Naive thymus-derived CD8-positive, alpha-beta T cell (primary cell): ENCODE measurements at regions not wholly inside any gene's neighbourhood (a gene's known extent, or its start where the extent isn't known, plus 50 kb on each side); places are given as distances from the start of the nearest gene placed in this dataset.

Experiments
- ATAC-seq, 2 donors: fragments of 150-1000 bp; cut with Tn5 transposase in 1 of 2; sonication (Bioruptor Pico), chemical (Tn5 transposase) in 1 of 2; 1 replicate in 1 of 2; 2 replicates in 1 of 2; pipeline ENCODE4 v1.10.0; 2021; ENCODE audit warnings: mild to moderate bottlenecking in 2 of 2, moderate library complexity in 2 of 2
- POLR2A ChIA-PET: fragments of 350-600 bp; sonication (Branson Sonifier 250); formaldehyde crosslinking; loops from one replicate; lab custom pipeline; 2021; ENCODE audit warnings: antibody characterized with exemption; lab: Charles Lee
- DNase-seq, 10 donors: peaks; one replicate each; pipeline versions ENCODE4 v3.0.0 to v3.0.0-alpha.2; 2020 to 2022
- H3K27ac Mint-ChIP-seq, 10 donors: one replicate each; pipeline ENCODE4 v1.8.0; 2020 to 2022; ENCODE audit warnings: mild to moderate bottlenecking in 10 of 10, mixed read lengths in 10 of 10, moderate library complexity in 4 of 10, inconsistent platforms in 1 of 10
- H3K27me3 Mint-ChIP-seq, 5 donors: one replicate each; pipeline ENCODE4 v1.8.0; 2021 to 2022; ENCODE audit warnings: mixed read lengths in 5 of 5
- H3K36me3 Mint-ChIP-seq, 3 donors: one replicate each; pipeline ENCODE4 v1.8.0; 2020 to 2022; ENCODE audit warnings: mixed read lengths in 3 of 3, mild to moderate bottlenecking in 2 of 3, inconsistent platforms in 1 of 3
- H3K4me1 Mint-ChIP-seq, 4 donors: one replicate each; pipeline ENCODE4 v1.8.0; 2021 to 2022; ENCODE audit warnings: mixed read lengths in 4 of 4
- H3K4me3 Mint-ChIP-seq, 10 donors: one replicate each; pipeline ENCODE4 v1.8.0; 2020 to 2022; ENCODE audit warnings: mild to moderate bottlenecking in 10 of 10, mixed read lengths in 10 of 10, moderate library complexity in 6 of 10, inconsistent platforms in 1 of 10
- H3K9me3 Mint-ChIP-seq, 9 donors: one replicate each; pipeline ENCODE4 v1.8.0; 2020 to 2022; ENCODE audit warnings: mixed read lengths in 9 of 9, mild to moderate bottlenecking in 3 of 9, inconsistent platforms in 1 of 9, moderate library complexity in 1 of 9

DNA sequence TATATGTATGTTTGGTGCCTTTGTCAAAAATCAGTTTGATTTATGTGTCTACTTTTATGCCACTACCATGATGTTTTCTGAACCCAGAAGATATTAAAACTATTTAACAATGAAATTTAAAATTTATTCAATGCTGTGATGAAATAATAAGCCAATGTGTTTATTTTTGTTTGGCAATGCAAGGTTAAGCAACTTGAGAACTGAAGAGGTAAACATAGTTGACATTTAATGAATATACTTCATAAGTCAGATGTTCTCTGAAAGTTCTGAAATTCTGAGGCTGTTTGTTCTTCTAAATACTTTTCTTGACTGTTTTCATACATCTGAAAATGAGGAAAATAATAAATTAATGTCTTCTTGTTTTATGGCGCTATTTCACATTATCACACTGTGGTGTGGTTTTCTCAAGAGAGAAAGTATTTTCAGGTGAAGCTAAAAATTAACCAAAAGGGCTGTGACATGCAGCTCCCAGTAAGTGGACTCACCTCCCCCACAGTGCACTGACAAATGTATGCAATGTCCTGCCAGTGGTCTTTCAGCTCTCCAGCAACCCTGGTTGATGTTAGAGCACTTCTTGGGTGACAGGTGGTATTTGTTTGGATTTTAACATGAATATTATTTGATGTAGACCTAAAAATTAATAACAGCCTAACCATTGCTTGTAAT is 863.6 kb upstream of the SALL3 start:
- ATAC-seq (no peak), DNase-seq (no peak)
- no peaks in the 10 kb centered on the region for H3K4me1 Mint-ChIP-seq
- no peak overlapping the region for H3K27ac Mint-ChIP-seq
- H3K27me3 Mint-ChIP-seq: peaks cover 0 to 6% (median 0%) of the 10 kb centered on the region in 5 donors
- no peak overlapping the region for H3K4me3 Mint-ChIP-seq
- H3K36me3 Mint-ChIP-seq: no peaks in the 10 kb centered on the region
- H3K9me3 Mint-ChIP-seq: peaks cover 0 to 20% (median 5%) of the 10 kb centered on the region in 9 donors
- POLR2A ChIA-PET: no interaction called here

DNA sequence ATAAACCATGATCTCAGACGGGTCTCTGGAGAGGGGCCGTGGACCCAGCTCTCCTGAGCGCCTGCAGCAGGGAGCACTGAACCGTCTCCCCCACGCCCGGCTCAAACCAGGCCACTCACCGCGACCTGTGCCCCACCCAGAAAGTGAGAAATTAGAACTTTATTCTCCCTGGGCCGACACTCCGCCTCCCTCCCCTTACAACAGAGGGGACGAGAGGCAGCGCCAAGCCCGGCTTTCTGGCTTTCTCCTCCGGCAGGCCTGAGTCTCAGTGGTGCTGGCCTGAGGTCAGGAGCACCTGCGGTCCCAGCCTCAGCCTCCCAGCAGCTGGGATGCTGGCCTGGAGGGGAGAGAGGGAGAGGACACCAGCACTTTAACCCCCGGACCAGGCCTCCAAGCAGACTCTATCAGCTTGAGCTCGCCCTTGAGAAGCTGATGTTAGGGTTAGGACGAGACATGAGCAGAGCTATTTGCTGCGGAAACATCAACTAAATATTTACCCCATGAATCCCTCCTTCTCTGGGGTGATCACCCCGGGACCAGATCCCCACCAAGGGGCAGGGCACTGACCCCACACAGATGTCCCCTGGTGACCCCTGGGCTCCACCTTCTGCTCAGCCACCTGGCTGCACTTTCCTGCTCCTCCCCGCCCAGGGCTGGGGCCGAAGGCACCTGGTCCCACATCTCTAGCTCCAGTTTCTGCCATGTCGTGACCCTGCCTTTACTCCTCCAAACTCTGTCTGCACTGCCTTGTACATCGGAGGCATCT is 856.3 kb upstream of the SALL3 start:
- H3K27ac Mint-ChIP-seq: no peak overlapping the region
- no peak for ATAC-seq
- no peak for DNase-seq
- H3K4me3 Mint-ChIP-seq: no peak overlapping the region
- peaks cover 0 to 2% (median 0%) of the 10 kb centered on the region in 4 donors for H3K4me1 Mint-ChIP-seq
- peaks cover 0 to 35% (median 9%) of the 10 kb centered on the region in 9 donors for H3K9me3 Mint-ChIP-seq
- H3K36me3 Mint-ChIP-seq: no peaks in the 10 kb centered on the region
- H3K27me3 Mint-ChIP-seq: peaks cover 0 to 7% (median 3%) of the 10 kb centered on the region in 5 donors
- POLR2A ChIA-PET: no interaction called here

DNA sequence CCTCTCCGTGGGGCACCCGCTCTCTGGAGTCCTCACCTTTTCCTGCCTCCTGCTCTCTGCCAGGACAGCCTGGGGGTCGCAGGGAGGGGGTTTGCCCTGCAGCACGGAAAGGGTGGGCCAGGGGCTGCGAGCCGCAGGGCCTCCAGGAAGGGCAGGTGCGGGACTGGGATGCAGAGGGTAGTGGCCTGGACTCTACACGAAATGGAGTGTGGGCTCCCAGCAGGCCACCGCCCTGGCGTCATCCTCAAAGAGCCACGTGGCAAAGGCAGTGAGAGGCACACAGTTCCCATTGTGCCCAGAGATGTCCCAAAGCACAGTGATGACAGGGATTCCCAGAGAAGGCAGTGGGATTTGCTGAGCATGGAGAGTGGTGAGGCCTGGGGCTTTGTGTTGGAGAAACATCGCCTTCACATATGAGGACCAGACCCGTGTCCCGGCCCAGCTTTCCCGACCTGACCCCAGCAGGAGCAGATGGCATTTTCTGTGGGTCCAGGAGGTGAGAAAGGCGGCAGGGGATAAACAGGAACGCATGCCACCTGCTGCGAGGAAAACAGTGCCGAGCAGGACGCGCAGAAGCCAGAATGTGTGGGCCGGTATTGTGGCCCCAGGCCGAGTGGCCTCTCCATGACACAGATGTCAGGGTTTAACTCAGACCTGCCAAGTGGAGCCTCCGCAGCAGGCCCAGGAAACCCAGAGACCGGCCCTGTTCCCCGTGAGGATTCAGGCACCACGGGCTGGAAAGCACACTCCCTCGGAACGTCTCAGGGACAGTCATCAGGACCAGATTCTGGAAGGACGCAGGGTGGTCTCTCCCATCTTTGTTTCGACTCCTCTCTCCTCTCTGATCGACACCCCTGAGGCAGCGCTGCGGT is 855.5 kb upstream of the SALL3 start:
- POLR2A ChIA-PET: no interaction called here
- DNase-seq (no peak), ATAC-seq (no peak)
- H3K27ac Mint-ChIP-seq: no peak overlapping the region
- H3K36me3 Mint-ChIP-seq: no peaks in the 10 kb centered on the region
- peaks cover 0 to 28% (median 8%) of the 10 kb centered on the region in 9 donors for H3K9me3 Mint-ChIP-seq
- peaks cover 0 to 14% (median 3%) of the 10 kb centered on the region in 5 donors for H3K27me3 Mint-ChIP-seq
- peaks cover 0 to 2% (median 0%) of the 10 kb centered on the region in 4 donors for H3K4me1 Mint-ChIP-seq
- H3K4me3 Mint-ChIP-seq: no peak overlapping the region

DNA sequence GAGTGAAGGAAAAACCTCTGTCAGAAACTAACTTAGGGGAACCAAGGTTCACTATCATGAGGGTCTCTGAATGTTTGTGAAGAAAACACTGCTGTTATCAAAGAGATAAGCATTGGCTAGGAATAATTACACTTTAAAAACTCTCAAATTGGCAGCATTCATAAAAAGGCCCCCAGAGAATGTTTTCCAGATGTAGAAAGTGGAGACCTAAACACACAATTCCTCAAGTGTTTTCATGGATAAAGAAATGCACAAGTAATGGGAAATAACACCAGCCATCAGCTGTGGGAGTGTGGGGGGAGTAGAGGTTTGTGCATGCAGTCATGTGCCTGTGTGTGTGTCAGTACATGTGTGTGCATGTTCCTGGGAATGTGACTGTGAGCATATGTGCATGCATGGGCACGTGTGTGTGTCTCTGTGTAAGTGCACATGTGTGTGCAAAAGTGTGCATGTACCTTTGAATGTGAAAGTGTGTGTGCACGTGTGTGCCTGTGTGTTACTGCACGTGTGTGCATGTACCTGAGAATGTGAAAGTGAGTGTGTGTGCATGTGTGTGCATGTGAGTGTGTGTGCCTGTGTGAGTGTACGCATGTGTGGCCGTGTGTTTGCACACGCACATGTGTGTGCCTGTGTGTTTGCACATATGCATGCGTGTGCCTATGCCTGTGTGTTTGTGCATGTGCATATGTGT is 854.3 kb upstream of the SALL3 start:
- H3K36me3 Mint-ChIP-seq: no peaks in the 10 kb centered on the region
- peaks cover 0 to 2% (median 0%) of the 10 kb centered on the region in 4 donors for H3K4me1 Mint-ChIP-seq
- DNase-seq (no peak), ATAC-seq (no peak)
- peaks cover 0 to 19% (median 4%) of the 10 kb centered on the region in 9 donors for H3K9me3 Mint-ChIP-seq
- H3K4me3 Mint-ChIP-seq: no peak overlapping the region
- H3K27me3 Mint-ChIP-seq: peaks cover 0 to 26% (median 5%) of the 10 kb centered on the region in 5 donors
- POLR2A ChIA-PET: no interaction called here
- H3K27ac Mint-ChIP-seq: no peak overlapping the region

DNA sequence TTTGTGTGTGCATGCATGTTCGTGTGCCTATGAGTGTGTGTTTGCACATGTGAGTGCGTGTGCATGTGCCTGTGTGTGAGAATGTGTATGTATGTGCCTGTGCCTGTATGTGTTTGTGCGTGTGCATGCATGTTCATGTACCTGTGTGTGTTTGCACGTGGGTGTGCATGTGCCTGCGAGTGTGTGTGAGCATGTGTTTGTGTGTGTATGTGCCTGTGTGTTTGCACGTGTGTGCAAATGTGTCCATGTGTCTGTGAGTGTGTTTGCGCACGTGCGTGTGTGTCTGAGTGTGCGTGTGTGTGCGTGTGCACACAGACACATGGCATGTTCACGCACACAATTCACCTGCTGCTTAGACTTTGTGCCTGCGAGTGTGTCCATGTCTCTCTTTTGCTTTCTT is 853.5 kb upstream of the SALL3 start:
- ATAC-seq (no peak), DNase-seq (no peak)
- POLR2A ChIA-PET: no interaction called here
- Mint-ChIP-seq H3K4me1 (peaks cover 0 to 2% (median 0%) of the 10 kb centered on the region in 4 donors), H3K27me3 (peaks cover 0 to 33% (median 11%) of the 10 kb centered on the region in 5 donors), H3K9me3 (peaks cover 0 to 19% (median 4%) of the 10 kb centered on the region in 9 donors), H3K27ac (peak overlapping the region in 1 of 10 donors; percentile 13), H3K4me3 (no peak overlapping the region), H3K36me3 (no peaks in the 10 kb centered on the region)

DNA sequence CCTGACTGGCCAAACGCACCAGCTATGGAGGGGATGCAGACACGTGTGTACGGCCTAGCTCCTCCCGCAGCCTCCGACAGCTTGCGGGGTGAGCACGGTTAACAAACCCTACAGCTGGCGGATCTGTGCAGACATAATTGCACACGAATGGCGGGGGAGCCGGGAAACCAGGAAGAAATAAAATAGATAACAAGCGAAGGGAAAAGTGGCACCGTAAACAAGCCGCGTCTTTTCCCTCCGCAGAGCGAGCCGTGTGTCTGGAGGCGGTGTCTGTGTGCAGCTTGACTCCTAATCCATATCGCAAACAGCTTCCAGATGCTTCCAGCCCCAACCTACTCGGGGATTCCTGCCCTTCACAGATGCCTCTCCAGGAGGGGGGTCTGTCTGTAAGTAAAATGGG is 853.1 kb upstream of the SALL3 start:
- Mint-ChIP-seq H3K4me3 (no peak overlapping the region), H3K27me3 (peaks cover 0 to 35% (median 12%) of the 10 kb centered on the region in 5 donors), H3K36me3 (no peaks in the 10 kb centered on the region), H3K9me3 (peaks cover 0 to 19% (median 3%) of the 10 kb centered on the region in 9 donors), H3K27ac (no peak overlapping the region), H3K4me1 (peaks cover 0 to 2% (median 0%) of the 10 kb centered on the region in 4 donors)
- POLR2A ChIA-PET: no interaction called here
- ATAC-seq (no peak), DNase-seq (no peak)

DNA sequence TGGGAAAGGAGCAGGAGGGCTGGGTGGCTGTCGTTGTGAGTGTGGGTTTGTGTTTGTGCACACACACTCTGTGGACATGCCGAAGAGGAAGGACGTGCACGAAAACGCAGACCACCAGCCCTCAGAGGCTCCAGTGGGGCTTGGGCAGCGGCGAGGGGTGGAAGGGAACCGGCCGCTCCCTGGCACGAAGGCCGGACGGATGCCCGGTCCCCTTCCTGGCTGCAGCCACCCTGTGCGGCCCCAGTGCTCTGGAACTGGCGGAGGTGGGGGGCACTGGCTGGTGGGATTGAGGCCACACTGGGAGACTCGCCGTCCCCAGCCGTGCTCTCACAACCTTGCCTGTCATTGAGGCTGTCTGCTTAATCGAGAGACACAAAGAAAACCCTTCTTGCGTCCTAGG is 852.6 kb upstream of the SALL3 start:
- H3K4me3 Mint-ChIP-seq: no peak overlapping the region
- POLR2A ChIA-PET: no interaction called here
- H3K27me3 Mint-ChIP-seq: peaks cover 0 to 35% (median 12%) of the 10 kb centered on the region in 5 donors
- H3K9me3 Mint-ChIP-seq: peaks cover 0 to 19% (median 3%) of the 10 kb centered on the region in 9 donors
- H3K27ac Mint-ChIP-seq: no peak overlapping the region
- H3K4me1 Mint-ChIP-seq: peaks cover 0 to 2% (median 0%) of the 10 kb centered on the region in 4 donors
- ATAC-seq: no peak
- H3K36me3 Mint-ChIP-seq: no peaks in the 10 kb centered on the region
- DNase-seq: no peak

DNA sequence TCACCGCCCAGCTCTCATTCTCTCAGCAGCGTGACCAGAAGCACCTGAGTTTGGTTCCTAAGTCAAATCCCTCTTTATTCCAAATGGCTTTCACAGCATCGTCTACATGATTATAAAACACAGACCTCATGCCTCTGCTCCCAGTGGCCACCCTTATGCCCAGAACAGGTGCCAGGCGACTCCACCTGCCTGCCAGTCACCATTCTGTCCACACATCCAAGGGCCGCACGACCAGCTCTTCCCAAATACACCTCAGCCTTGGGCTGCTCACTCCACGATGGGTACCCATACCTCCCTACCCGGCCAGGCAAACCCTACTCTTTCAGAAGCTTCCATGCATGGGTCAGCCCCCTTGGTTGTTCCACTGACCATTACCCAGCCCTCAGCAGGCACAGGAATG is 851.6 kb upstream of the SALL3 start:
- H3K4me3 Mint-ChIP-seq: no peak overlapping the region
- POLR2A ChIA-PET: no interaction called here
- H3K36me3 Mint-ChIP-seq: no peaks in the 10 kb centered on the region
- H3K27me3 Mint-ChIP-seq: peaks cover 0 to 35% (median 12%) of the 10 kb centered on the region in 5 donors
- peaks cover 0 to 2% (median 0%) of the 10 kb centered on the region in 4 donors for H3K4me1 Mint-ChIP-seq
- peaks cover 0 to 15% (median 3%) of the 10 kb centered on the region in 9 donors for H3K9me3 Mint-ChIP-seq
- no peak overlapping the region for H3K27ac Mint-ChIP-seq
- no peak for ATAC-seq
- no peak for DNase-seq

DNA sequence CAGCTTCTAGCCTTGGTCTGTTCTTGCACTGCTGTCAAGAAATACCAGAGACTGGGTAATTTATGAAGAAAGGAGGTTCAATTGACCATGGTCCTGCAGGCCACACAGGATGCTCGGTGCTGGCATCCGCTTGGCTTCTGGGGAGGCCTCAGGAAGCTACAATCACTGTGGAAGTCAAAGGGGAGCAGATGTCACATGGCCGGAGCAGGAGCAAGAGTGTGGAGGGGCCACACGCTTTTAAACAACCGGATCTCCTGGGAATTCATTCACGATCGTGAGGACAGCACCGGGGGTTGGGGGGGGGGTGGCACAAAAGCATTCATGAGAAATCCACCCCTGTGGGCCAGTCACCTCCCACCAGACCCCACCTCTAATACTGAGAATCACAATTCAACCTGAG is 850.4 kb upstream of the SALL3 start:
- no peak for DNase-seq
- POLR2A ChIA-PET: interaction anchor here (0.7 kb wide), 1 partner anchor 54 kb away, joined by 3 read pairs; no protein-coding TSS in a partner anchor
- Mint-ChIP-seq H3K27ac (no peak overlapping the region), H3K36me3 (no peaks in the 10 kb centered on the region), H3K4me1 (peaks cover 0 to 2% (median 0%) of the 10 kb centered on the region in 4 donors), H3K27me3 (peaks cover 0 to 35% (median 12%) of the 10 kb centered on the region in 5 donors), H3K9me3 (peaks cover 0 to 15% (median 3%) of the 10 kb centered on the region in 9 donors), H3K4me3 (no peak overlapping the region)
- ATAC-seq: no peak

DNA sequence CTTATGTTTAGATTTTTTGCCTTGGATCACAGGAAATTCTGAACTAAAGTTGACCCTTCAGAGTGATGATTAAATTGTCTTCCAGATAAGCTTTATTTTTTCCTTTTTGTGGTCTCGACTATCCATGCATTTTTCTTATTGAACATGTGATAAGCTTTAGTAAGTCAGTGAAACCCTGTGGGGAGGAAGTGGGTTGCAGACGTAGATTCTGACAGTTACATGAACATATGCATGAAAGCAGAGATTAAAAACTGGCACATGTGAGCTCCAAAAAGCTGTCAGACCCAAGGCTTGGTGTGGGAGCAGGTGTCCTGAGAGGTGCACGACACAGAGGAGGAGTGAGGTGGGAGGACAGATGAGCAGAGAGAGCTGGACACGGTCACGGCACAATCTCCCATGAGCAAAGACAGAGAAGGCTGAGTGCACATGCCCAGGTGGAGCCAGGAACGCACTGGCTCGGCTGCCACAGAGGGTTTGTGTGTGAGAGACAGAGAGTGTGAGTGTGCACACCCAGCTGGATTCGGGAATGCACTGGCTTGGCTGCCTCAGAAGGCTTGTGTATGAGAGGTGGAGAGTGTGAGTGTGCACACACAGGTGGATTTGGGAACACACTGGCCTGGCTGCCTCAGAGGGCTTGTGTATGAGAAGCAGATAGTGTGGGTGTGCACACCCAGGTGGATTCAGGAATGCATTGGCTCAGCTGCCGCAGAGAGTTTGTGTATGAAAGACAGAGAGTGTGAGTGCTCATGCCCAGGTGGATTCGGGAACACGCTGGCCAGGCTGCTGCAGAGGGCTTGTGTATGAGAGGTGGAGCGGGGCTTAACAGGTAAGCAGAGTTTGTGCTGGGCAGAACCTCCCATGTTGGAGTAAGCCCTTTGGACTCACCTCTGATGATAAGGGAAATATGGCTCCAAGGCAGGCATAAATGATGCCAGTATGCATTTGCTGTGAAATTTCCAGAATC is 849.1 kb upstream of the SALL3 start:
- Mint-ChIP-seq H3K4me1 (peaks cover 0 to 2% (median 0%) of the 10 kb centered on the region in 4 donors), H3K4me3 (no peak overlapping the region), H3K27ac (no peak overlapping the region), H3K27me3 (peaks cover 0 to 35% (median 12%) of the 10 kb centered on the region in 5 donors), H3K36me3 (no peaks in the 10 kb centered on the region), H3K9me3 (peaks cover 0 to 10% (median 3%) of the 10 kb centered on the region in 9 donors)
- ATAC-seq (no peak), DNase-seq (no peak)
- POLR2A ChIA-PET: no interaction called here

DNA sequence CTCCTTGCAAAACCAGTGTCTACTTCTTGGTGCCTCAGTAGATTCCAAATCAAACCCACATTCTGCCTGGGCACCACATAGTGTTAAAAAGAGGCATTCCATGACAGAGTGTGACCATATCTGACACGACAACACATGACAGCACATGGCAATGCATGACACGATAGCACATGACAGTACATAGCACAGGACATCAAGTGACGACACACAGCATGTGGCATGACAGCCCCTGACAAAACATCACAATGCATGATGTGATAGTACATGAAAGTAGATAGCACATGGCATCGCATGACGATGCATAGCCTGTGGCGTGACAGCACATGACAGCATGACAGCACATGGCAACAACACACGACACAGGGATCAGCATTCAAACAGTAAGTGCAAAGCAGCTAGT is 845.9 kb upstream of the SALL3 start:
- POLR2A ChIA-PET: no interaction called here
- Mint-ChIP-seq H3K36me3 (no peaks in the 10 kb centered on the region), H3K4me3 (no peak overlapping the region), H3K9me3 (no peaks in the 10 kb centered on the region), H3K27me3 (peaks cover 0 to 47% (median 21%) of the 10 kb centered on the region in 5 donors), H3K27ac (no peak overlapping the region), H3K4me1 (no peaks in the 10 kb centered on the region)
- DNase-seq: no peak
- no peak for ATAC-seq
